ENCODE measurements at regions not wholly inside any gene's neighbourhood (a gene's known extent, or its start where the extent isn't known, plus 50 kb on each side); places are given as distances from the start of the nearest gene placed in this dataset.
"Not testable (repeated sequence)": the region's sequence is repeated elsewhere in the genome, so short reads cannot be mapped to it uniquely, and the experiment has no call there.

DNA sequence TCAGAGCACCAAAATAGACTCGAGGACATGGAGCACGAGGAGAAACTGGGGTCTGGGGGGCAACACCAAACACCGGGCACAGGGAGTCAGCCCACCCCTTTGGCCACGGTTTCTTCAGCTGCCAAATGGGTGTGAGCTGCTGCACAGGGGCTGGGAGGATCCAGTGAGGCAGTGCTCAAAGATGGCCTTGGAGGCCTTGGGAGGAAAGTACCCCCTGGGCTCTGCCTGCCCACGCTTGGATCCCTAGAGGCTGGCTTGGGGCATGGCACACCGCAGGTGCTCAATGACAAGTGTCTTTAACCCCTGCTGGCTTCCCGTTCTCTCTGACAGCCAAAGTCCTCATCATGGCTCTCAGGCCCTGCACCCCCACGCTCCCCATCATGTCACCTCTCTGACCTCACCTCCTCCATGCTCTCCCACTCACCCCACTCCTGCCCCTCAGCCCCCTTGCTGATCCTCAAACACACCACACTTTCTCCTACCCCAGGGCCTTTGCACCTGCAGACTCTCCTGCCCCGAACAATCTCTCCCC lies 190.3 kb downstream of the ANKRD60 start:
- WGBS, 2 donors, result 67 to 89% methylated on average over 9 of the region's 9 CpGs

DNA sequence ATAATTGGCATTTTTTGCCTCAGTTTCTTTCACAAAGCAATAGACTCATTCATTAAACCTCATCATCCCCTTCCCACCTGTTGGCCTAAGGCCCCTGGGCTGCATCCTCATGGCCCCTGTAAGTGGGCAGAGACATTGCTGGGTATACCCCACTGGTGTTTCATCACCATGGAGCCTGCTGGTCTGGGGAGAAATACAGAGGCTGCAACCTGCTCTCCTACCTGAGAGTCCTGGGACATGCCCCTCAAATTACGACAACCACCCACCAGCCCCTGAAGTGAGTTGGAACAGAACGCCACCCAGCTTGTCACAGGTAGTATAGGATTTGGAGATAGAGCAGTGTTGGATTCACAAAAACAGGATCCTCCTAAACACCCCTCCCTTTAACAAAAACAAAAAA lies 190.8 kb downstream of the ANKRD60 start:
- DNase-seq, result no peak
- intact Hi-C loops (cut with DNase I), result no loop called here
- TF ChIP-seq, protein P1, sequence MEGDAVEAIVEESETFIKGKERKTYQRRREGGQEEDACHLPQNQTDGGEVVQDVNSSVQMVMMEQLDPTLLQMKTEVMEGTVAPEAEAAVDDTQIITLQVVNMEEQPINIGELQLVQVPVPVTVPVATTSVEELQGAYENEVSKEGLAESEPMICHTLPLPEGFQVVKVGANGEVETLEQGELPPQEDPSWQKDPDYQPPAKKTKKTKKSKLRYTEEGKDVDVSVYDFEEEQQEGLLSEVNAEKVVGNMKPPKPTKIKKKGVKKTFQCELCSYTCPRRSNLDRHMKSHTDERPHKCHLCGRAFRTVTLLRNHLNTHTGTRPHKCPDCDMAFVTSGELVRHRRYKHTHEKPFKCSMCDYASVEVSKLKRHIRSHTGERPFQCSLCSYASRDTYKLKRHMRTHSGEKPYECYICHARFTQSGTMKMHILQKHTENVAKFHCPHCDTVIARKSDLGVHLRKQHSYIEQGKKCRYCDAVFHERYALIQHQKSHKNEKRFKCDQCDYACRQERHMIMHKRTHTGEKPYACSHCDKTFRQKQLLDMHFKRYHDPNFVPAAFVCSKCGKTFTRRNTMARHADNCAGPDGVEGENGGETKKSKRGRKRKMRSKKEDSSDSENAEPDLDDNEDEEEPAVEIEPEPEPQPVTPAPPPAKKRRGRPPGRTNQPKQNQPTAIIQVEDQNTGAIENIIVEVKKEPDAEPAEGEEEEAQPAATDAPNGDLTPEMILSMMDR (IDR thresholded peaks at IDR 0.05), result no peak
- no peak for TF ChIP-seq POLR2AphosphoS5 (IDR thresholded peaks at IDR 0.05)
- TF ChIP-seq EP300 (IDR thresholded peaks at IDR 0.05), result no peak
- no peak for TF ChIP-seq POLR2A (IDR thresholded peaks at IDR 0.05)
- H3K4me1 ChIP-seq, result no peaks in the 10 kb centered on the region
- H3K36me3 ChIP-seq, result no peaks in the 10 kb centered on the region
- no peak overlapping the region for H3K4me3 ChIP-seq
- H3K27ac ChIP-seq, result peak overlapping the region in 3 of 4 donors; percentile 14 to 29 (median 25)
- peaks cover 0 to 4% (median 0%) of the 10 kb centered on the region in 3 donors for H3K27me3 ChIP-seq
- WGBS, 2 donors, result 92 to 93% methylated on average over 2 of the region's 2 CpGs
- no peaks in the 10 kb centered on the region for H3K9me3 ChIP-seq

More for the DNA sequence above, 190.3 kb downstream of the ANKRD60 start:
- intact Hi-C loops (cut with DNase I), result no loop called here
- H3K9me3 ChIP-seq, result no peaks in the 10 kb centered on the region
- no peaks in the 10 kb centered on the region for H3K4me1 ChIP-seq
- H3K27ac ChIP-seq, result peak overlapping the region in 3 of 4 donors; percentile 19 to 36 (median 29)
- no peak overlapping the region for H3K4me3 ChIP-seq
- peaks cover 0 to 4% (median 0%) of the 10 kb centered on the region in 3 donors for H3K27me3 ChIP-seq
- TF ChIP-seq EP300 (IDR thresholded peaks at IDR 0.05), result no peak
- no peak for DNase-seq
- H3K36me3 ChIP-seq, result no peaks in the 10 kb centered on the region

DNA sequence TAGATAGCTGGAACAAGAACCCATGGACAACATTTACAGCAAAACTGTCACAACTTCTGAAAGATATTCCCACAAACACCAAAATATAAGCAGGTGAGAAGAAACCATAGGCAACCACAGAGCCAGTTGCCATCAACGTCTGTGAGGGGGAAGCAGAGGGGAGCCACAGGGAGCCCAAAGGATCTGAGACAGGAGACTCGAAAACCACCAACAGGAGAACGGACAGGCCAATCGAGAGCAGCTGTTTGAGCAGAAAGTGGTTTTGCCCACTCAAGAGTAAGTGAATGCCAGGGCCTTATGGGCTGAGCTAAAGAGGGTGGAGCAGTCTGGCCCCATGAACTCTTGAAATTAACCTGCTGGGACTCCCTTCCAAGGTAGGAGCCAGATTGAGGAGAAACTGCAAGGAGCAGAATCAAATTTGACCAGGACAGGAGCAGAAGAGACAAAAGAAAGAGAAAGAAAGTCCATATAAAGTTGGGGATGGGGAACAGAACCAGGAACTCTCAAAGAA lies 195.4 kb downstream of the ANKRD60 start:
- no peaks in the 10 kb centered on the region for H3K9me3 ChIP-seq
- TF ChIP-seq EP300 (IDR thresholded peaks at IDR 0.05), result no peak
- no peak for TF ChIP-seq POLR2AphosphoS5 (IDR thresholded peaks at IDR 0.05)
- TF ChIP-seq POLR2A (IDR thresholded peaks at IDR 0.05), result no peak
- TF ChIP-seq, protein P1 (IDR thresholded peaks at IDR 0.05), result no peak
- 89 to 90% methylated on average over 4 of the region's 4 CpGs for WGBS, 2 donors
- H3K36me3 ChIP-seq, result no peaks in the 10 kb centered on the region
- no peaks in the 10 kb centered on the region for H3K27me3 ChIP-seq
- H3K4me3 ChIP-seq, result no peak overlapping the region
- intact Hi-C loops (cut with DNase I), result no loop called here
- no peaks in the 10 kb centered on the region for H3K4me1 ChIP-seq
- no peak for DNase-seq
- no peak overlapping the region for H3K27ac ChIP-seq

DNA sequence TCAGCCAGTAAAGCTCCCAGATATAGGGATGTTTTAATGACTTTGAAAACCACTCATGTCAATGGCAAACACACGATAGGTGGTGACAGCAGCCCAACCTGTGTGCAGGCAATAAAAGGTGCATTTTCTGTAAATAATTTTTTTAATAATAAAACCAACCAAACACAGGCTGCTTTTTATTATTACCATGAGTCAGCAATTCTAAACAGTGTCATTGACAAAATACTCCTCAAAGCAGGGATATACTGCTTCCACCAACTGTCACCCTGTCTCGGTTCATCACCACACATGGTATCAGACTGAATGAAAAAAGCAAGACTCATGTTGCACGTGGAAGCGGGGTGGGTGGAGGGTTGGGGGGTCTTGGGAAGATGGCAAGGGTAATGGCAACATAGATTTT lies 195.9 kb downstream of the ANKRD60 start:
- no peaks in the 10 kb centered on the region for H3K9me3 ChIP-seq
- DNase-seq, result no peak
- intact Hi-C loops (cut with DNase I), result no loop called here
- H3K27me3 ChIP-seq, result no peaks in the 10 kb centered on the region
- no peaks in the 10 kb centered on the region for H3K4me1 ChIP-seq
- TF ChIP-seq POLR2A (IDR thresholded peaks at IDR 0.05), result no peak
- TF ChIP-seq, protein P1 (IDR thresholded peaks at IDR 0.05), result no peak
- no peak for TF ChIP-seq POLR2AphosphoS5 (IDR thresholded peaks at IDR 0.05)
- no peak for TF ChIP-seq EP300 (IDR thresholded peaks at IDR 0.05)
- no peak overlapping the region for H3K27ac ChIP-seq
- 70 to 90% methylated on average over 4 of the region's 4 CpGs for WGBS, 2 donors
- no peak overlapping the region for H3K4me3 ChIP-seq
- no peaks in the 10 kb centered on the region for H3K36me3 ChIP-seq

DNA sequence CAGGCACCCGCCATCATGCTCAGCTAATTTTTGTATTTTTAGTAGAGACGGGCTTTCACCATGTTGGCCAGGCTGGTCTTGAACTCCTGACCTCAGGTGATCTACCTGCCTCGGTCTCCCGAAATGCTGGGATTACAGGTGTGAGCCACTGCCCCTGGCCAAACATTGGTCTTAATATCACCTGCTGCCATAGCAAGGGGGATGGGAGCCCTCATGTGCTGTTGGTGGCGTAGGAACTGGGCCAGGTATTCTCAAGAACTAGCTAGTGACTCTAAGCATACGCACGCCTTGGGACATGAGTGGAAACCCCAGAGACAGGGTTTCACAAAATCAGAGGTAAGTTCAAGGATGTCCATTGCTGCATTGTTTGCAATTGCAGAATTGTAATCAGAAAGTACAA lies 197.1 kb downstream of the ANKRD60 start:
- H3K27me3 ChIP-seq; H3K27ac ChIP-seq; H3K9me3 ChIP-seq; intact Hi-C loops (cut with DNase I); H3K36me3 ChIP-seq; DNase-seq; H3K4me3 ChIP-seq; H3K4me1 ChIP-seq: not testable (repeated sequence)
- 94 to 97% methylated on average over 7 of the region's 7 CpGs for WGBS, 2 donors

DNA sequence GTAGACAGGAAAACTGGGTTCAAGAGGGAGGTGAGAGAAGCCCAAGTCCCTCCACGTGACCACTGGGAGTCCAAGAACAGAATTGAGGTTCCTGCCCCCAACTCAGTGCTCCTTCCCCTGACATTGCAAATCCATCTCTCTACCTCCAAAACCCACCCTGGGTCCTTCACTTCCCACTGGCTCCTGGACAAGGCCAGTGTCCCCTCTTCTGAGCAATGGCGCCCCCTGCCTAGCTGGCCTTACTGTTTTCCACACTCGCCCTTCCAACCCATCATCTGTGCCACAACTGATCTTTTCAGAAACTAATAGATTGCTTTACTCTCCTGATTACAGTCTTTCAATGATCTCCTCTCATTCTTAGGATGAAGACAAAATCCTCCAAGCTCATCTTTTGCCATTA lies 200.3 kb downstream of the ANKRD60 start:
- Histone ChIP-seq H3K9me3 (no peaks in the 10 kb centered on the region), H3K36me3 (no peaks in the 10 kb centered on the region), H3K4me1 (no peaks in the 10 kb centered on the region), H3K27ac (no peak overlapping the region), H3K27me3 (no peaks in the 10 kb centered on the region), H3K4me3 (no peak overlapping the region)
- TF ChIP-seq, protein P1 (IDR thresholded peaks at IDR 0.05), result no peak
- 89 to 96% methylated on average over 3 of the region's 3 CpGs for WGBS, 2 donors
- DNase-seq, result no peak
- intact Hi-C loops (cut with DNase I), result no loop called here
